DOHH2 (cell line): ENCODE measurements at regions not wholly inside any gene's neighbourhood (a gene's known extent, or its start where the extent isn't known, plus 50 kb on each side); places are given as distances from the start of the nearest gene placed in this dataset.

Experiments
- H3F3A ChIP-seq: fragments of 200-600 bp; sonication (generic), shearing (Covaris generic); 2 replicates; pipeline ENCODE4 v1.6.0; 2016; ENCODE audit warnings: antibody characterized with exemption, mild to moderate bottlenecking; ENCODE audit not compliant: control insufficient read depth, insufficient read depth
- H3K27ac ChIP-seq: fragments of 200-600 bp; sonication (generic); 2 replicates; pipeline ENCODE4 v1.5.1; 2014; ENCODE audit warnings: low read depth, mild to moderate bottlenecking, low read length, moderate library complexity
- H3K27me3 ChIP-seq: fragments of 200-600 bp; sonication (generic); 2 replicates; pipeline ENCODE4 v1.6.1; 2014; ENCODE audit warnings: mild to moderate bottlenecking, low read length, mixed read lengths; ENCODE audit not compliant: control insufficient read depth
- H3K36me3 ChIP-seq: fragments of 200-600 bp; sonication (generic); 2 replicates; pipeline ENCODE4 v1.6.1; 2014; ENCODE audit warnings: mild to moderate bottlenecking, low read length, moderate library complexity, mixed read lengths; ENCODE audit not compliant: control insufficient read depth
- H3K4me1 ChIP-seq: fragments of 200-600 bp; sonication (generic); 2 replicates; pipeline ENCODE4 v1.6.1; 2014; ENCODE audit warnings: mild to moderate bottlenecking, low read length, mixed read lengths; ENCODE audit not compliant: control insufficient read depth
- H3K4me2 ChIP-seq: fragments of 200-600 bp; sonication (generic); 2 replicates; pipeline ENCODE4 v1.6.0; 2014; ENCODE audit warnings: mild to moderate bottlenecking, low read length, moderate library complexity
- H3K4me3 ChIP-seq: fragments of 200-600 bp; sonication (generic); 2 replicates; pipeline ENCODE4 v1.5.1; 2014; ENCODE audit warnings: mild to moderate bottlenecking, low read length, mixed read lengths
- H3K79me2 ChIP-seq: fragments of 200-600 bp; sonication (generic); 2 replicates; pipeline ENCODE4 v1.6.1; 2014; ENCODE audit warnings: mild to moderate bottlenecking, low read length, mixed read lengths; ENCODE audit not compliant: control insufficient read depth
- H3K9me2 ChIP-seq: fragments of 200-600 bp; sonication (generic); replicated peaks from 2 replicates; pipeline ENCODE4 v1.6.1; 2014; ENCODE audit warnings: mild to moderate bottlenecking, low read length, mixed read lengths; ENCODE audit not compliant: control insufficient read depth
- H3K9me3 ChIP-seq: fragments of 200-600 bp; sonication (generic); 2 replicates; pipeline ENCODE4 v1.6.1; 2014; ENCODE audit warnings: antibody characterized with exemption, low read length, mixed read lengths; ENCODE audit not compliant: control insufficient read depth, insufficient read depth
- H4K20me1 ChIP-seq: fragments of 200-600 bp; sonication (generic); 2 replicates; pipeline ENCODE4 v1.6.0; 2014; ENCODE audit warnings: low read depth, mild to moderate bottlenecking, antibody characterized with exemption, low read length, moderate library complexity; ENCODE audit not compliant: control insufficient read depth, insufficient read depth
- EZH2phosphoT487 ChIP-seq: fragments of 200-600 bp; sonication (generic); IDR thresholded peaks from 2 replicates; pipeline ENCODE4 v1.6.1; 2017; ENCODE audit warnings: borderline replicate concordance, mild to moderate bottlenecking, antibody characterized with exemption, low read length, moderate library complexity, mixed read lengths
- TF ChIP-seq, protein P1 (sequence below): fragments of 200-600 bp; sonication (generic); IDR thresholded peaks from one replicate; pipeline ENCODE4 v1.5.1; 2014; ENCODE audit warnings: antibody characterized with exemption, mild to moderate bottlenecking, low read depth, low read length; ENCODE audit not compliant: poor library complexity, severe bottlenecking

DNA sequence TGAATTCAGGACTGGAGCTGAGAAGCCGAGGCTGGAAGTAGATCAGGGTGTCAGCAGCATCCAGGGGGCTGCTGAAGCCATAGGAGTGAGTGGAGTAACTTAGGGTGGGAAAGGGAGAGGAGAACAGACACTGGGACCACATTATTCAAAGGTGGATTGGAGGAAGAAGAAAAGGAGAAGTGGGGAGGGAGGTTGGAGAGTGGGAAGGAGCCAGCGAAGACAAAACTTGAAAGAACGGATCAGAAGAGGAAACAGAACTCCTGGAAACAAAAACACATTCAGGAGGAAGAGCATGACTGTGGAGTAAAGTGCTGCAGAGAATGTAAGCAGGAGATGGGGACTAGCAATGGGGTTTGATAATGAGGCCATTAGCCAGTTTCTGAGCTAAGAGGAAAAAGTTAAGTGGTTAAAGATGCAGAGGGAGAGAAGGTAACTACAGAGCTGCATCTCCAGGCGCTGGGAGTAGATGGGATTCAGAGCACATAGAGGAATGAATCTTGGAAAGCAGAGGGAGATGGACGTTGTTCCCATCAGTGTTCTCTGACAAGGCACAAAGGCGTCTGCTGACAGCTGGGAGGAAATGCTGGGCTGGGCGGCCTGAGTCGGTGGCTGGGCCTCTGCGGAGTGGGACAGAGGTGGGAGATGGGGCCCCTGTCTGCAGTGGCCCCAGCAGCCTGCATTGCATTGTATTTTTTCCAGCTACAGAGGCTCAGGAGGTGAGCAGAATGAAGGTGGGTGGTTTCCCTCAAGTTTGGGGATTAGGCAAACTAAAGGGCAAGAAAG lies 63.1 kb upstream of the LEP start:
- Histone ChIP-seq H3F3A (no peaks in the 10 kb centered on the region), H3K9me2 (no peaks in the 10 kb centered on the region), H3K4me3 (0 out of 2 replicates have a peak overlapping the region, but pooled peaks have one; percentile 13), H4K20me1 (0 out of 2 replicates have a peak, but pooled peaks cover 5% of the 10 kb centered on the region), H3K79me2 (no peaks in the 10 kb centered on the region), H3K27me3 (0 out of 2 replicates have a peak, but pooled peaks cover 8% of the 10 kb centered on the region), H3K4me1 (peaks cover 18% of the 10 kb centered on the region), H3K4me2 (peak overlapping the region; percentile 54), H3K27ac (no peak overlapping the region), H3K9me3 (no peaks in the 10 kb centered on the region), H3K36me3 (no peaks in the 10 kb centered on the region)
- TF ChIP-seq, protein P1, sequence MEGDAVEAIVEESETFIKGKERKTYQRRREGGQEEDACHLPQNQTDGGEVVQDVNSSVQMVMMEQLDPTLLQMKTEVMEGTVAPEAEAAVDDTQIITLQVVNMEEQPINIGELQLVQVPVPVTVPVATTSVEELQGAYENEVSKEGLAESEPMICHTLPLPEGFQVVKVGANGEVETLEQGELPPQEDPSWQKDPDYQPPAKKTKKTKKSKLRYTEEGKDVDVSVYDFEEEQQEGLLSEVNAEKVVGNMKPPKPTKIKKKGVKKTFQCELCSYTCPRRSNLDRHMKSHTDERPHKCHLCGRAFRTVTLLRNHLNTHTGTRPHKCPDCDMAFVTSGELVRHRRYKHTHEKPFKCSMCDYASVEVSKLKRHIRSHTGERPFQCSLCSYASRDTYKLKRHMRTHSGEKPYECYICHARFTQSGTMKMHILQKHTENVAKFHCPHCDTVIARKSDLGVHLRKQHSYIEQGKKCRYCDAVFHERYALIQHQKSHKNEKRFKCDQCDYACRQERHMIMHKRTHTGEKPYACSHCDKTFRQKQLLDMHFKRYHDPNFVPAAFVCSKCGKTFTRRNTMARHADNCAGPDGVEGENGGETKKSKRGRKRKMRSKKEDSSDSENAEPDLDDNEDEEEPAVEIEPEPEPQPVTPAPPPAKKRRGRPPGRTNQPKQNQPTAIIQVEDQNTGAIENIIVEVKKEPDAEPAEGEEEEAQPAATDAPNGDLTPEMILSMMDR: no peak
- no peak for TF ChIP-seq EZH2phosphoT487

DNA sequence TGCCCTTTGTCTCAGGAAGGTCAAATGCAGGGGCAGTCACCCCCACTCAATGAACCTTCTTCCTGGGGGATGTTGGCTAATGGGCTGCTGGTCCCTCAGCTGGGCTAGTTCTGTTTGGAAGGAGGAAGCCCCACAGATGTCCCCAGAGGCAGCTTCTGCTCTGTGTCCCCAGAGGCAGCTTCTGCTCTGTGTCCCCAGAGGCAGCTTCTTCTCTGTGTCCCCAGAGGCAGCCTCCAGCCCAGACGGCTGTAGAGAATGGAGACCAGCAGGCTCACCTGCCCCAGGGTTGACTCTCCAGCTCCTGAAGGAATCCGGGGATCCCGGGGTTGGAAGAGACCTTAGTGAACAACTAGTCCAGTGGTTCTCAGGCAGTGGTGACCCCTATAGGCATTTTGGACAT lies 62.5 kb upstream of the LEP start:
- no peaks in the 10 kb centered on the region for H3K9me2 ChIP-seq
- H4K20me1 ChIP-seq: 0 out of 2 replicates have a peak, but pooled peaks cover 5% of the 10 kb centered on the region
- H3K27ac ChIP-seq: no peak overlapping the region
- H3K4me2 ChIP-seq: peak overlapping the region; percentile 54
- no peaks in the 10 kb centered on the region for H3F3A ChIP-seq
- TF ChIP-seq, protein P1: no peak
- TF ChIP-seq EZH2phosphoT487: no peak
- no peaks in the 10 kb centered on the region for H3K79me2 ChIP-seq
- H3K4me3 ChIP-seq: peak overlapping the region; percentile 24; the same call in 1 of the 2 replicates
- 0 out of 2 replicates have a peak, but pooled peaks cover 8% of the 10 kb centered on the region for H3K27me3 ChIP-seq
- H3K9me3 ChIP-seq: no peaks in the 10 kb centered on the region
- no peaks in the 10 kb centered on the region for H3K36me3 ChIP-seq
- peaks cover 18% of the 10 kb centered on the region for H3K4me1 ChIP-seq

DNA sequence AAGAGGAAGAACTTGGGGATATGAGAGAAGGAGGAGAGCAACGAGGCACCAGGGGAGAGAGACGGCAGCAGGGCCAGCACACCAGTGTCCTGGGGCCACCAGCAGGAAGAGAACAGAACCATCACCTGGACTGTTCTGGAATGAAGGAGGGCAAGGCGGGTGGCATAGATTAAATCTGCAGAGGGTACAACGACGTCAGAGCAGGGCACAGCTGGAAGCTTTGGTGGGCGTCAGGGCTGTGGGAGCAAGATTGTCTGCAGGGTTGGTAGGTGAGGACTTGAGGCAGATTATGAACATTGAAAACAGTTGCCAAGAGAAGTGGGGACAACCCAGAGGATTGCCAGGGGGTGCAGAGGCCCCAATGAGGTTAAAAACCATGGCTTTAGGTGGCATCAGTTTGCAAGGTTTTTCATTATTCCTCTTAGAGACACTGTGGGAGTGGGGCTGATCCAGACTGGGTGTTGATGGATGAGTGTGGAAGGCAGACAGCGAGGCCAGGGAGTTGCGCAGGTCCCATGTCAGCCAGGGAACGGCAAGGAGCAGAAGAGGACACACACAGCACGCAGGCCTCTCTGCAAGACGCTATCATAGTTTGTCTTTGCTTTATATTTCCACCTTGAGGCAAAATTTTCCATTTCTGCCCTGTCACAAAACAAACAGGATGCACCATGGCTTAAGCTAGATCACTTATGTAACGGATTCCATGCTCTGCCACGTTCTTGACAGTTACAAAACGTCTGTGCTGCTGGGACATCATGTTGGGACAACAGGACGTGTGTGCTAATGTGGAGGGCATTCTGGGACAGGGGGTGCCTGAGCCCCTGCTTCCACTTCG lies 52.5 kb upstream of the LEP start:
- Histone ChIP-seq H3K27ac (no peak overlapping the region), H3K4me2 (no peak overlapping the region)

More for the DNA sequence above, 52.5 kb upstream of the LEP start:
- no peaks in the 10 kb centered on the region for H4K20me1 ChIP-seq
- no peaks in the 10 kb centered on the region for H3K9me2 ChIP-seq
- no peaks in the 10 kb centered on the region for H3K36me3 ChIP-seq
- no peak overlapping the region for H3K4me3 ChIP-seq
- H3K9me3 ChIP-seq: peaks cover 3% of the 10 kb centered on the region
- H3K4me1 ChIP-seq: peaks cover 17% of the 10 kb centered on the region
- H3K27me3 ChIP-seq: no peaks in the 10 kb centered on the region
- H3F3A ChIP-seq: peaks cover 6% of the 10 kb centered on the region; the same call in 1 of the 2 replicates
- TF ChIP-seq, protein P1: no peak
- no peak for TF ChIP-seq EZH2phosphoT487
- H3K79me2 ChIP-seq: no peaks in the 10 kb centered on the region
